ENCODE measurements at regions not wholly inside any gene's neighbourhood (a gene's known extent, or its start where the extent isn't known, plus 50 kb on each side); places are given as distances from the start of the nearest gene placed in this dataset.

GRCh38 chr6:18724056-18724455 is 336.9 kb downstream of the RNF144B start:
- Histone ChIP-seq H3K9me3 (ENCODE audit: control insufficient read depth, low read length) (no peaks in the 10 kb centered on the region), H3K27me3 (ENCODE audit: control insufficient read depth, insufficient read depth, low read length) (no peaks in the 10 kb centered on the region), H3K27ac (no peak overlapping the region), H3K9ac (no peak overlapping the region), H3K4me1 (no peaks in the 10 kb centered on the region), H3K36me3 (ENCODE audit: control insufficient read depth, insufficient read depth, low read length) (no peaks in the 10 kb centered on the region), H3K4me3 (ENCODE audit: low read depth, low read length) (no peak overlapping the region), H3K79me2 (no peaks in the 10 kb centered on the region), H2AFZ (no peak overlapping the region), H3K4me2 (ENCODE audit: low read length) (no peak overlapping the region)
- TF ChIP-seq CTCF (IDR thresholded peaks at IDR 0.05), result no peak

- Histone ChIP-seq H3K4me3 (ENCODE audit: low read depth, low read length) (no peak overlapping the region), H3K4me1 (no peaks in the 10 kb centered on the region), H3K9me3 (ENCODE audit: control insufficient read depth, low read length) (no peaks in the 10 kb centered on the region), H3K4me2 (ENCODE audit: low read length) (no peak overlapping the region), H2AFZ (no peak overlapping the region), H3K9ac (no peak overlapping the region), H3K79me2 (no peaks in the 10 kb centered on the region), H3K27me3 (ENCODE audit: control insufficient read depth, insufficient read depth, low read length) (no peaks in the 10 kb centered on the region), H3K36me3 (ENCODE audit: control insufficient read depth, insufficient read depth, low read length) (no peaks in the 10 kb centered on the region), H3K27ac (no peak overlapping the region)
- no peak for TF ChIP-seq CTCF (IDR thresholded peaks at IDR 0.05)
Observed at GRCh38 chr6:18725449-18725848, 338.3 kb downstream of the RNF144B start.

GRCh38 chr6:18733921-18734550 is 346.9 kb downstream of the RNF144B start:
- Histone ChIP-seq H3K4me1 (no peaks in the 10 kb centered on the region), H3K9ac (no peak overlapping the region), H3K4me3 (ENCODE audit: low read depth, low read length) (no peak overlapping the region), H3K79me2 (no peaks in the 10 kb centered on the region), H3K9me3 (ENCODE audit: control insufficient read depth, low read length) (no peaks in the 10 kb centered on the region), H3K27ac (no peak overlapping the region), H3K4me2 (ENCODE audit: low read length) (no peak overlapping the region), H2AFZ (no peak overlapping the region), H3K27me3 (ENCODE audit: control insufficient read depth, insufficient read depth, low read length) (no peaks in the 10 kb centered on the region), H3K36me3 (ENCODE audit: control insufficient read depth, insufficient read depth, low read length) (no peaks in the 10 kb centered on the region)
- TF ChIP-seq CTCF (IDR thresholded peaks at IDR 0.05), result no peak

- TF ChIP-seq CTCF (IDR thresholded peaks at IDR 0.05), result no peak
- H3K36me3 ChIP-seq (ENCODE audit: control insufficient read depth, insufficient read depth, low read length), result no peaks in the 10 kb centered on the region
- H3K9ac ChIP-seq, result no peak overlapping the region
- no peak overlapping the region for H3K4me2 ChIP-seq (ENCODE audit: low read length)
- H3K79me2 ChIP-seq, result no peaks in the 10 kb centered on the region
- H2AFZ ChIP-seq, result no peak overlapping the region
- no peaks in the 10 kb centered on the region for H3K4me1 ChIP-seq
- H3K9me3 ChIP-seq (ENCODE audit: control insufficient read depth, low read length), result no peaks in the 10 kb centered on the region
- H3K4me3 ChIP-seq (ENCODE audit: low read depth, low read length), result no peak overlapping the region
- no peak overlapping the region for H3K27ac ChIP-seq
- no peaks in the 10 kb centered on the region for H3K27me3 ChIP-seq (ENCODE audit: control insufficient read depth, insufficient read depth, low read length)
Observed at GRCh38 chr6:18741741-18742140, 354.6 kb downstream of the RNF144B start.

GRCh38 chr6:18742406-18742805 is 355.3 kb downstream of the RNF144B start:
- H3K27ac ChIP-seq, result no peak overlapping the region
- no peak overlapping the region for H2AFZ ChIP-seq
- TF ChIP-seq CTCF (IDR thresholded peaks at IDR 0.05), result no peak
- H3K9me3 ChIP-seq (ENCODE audit: control insufficient read depth, low read length), result no peaks in the 10 kb centered on the region
- no peaks in the 10 kb centered on the region for H3K27me3 ChIP-seq (ENCODE audit: control insufficient read depth, insufficient read depth, low read length)
- H3K4me1 ChIP-seq, result no peaks in the 10 kb centered on the region
- H3K36me3 ChIP-seq (ENCODE audit: control insufficient read depth, insufficient read depth, low read length), result no peaks in the 10 kb centered on the region
- H3K79me2 ChIP-seq, result no peaks in the 10 kb centered on the region
- H3K9ac ChIP-seq, result no peak overlapping the region
- no peak overlapping the region for H3K4me3 ChIP-seq (ENCODE audit: low read depth, low read length)
- H3K4me2 ChIP-seq (ENCODE audit: low read length), result no peak overlapping the region

Data from parathyroid adenoma (tissue), 2 donors.